H1 (cell line): ENCODE measurements at regions not wholly inside any gene's neighbourhood (a gene's known extent, or its start where the extent isn't known, plus 50 kb on each side); places are given as distances from the start of the nearest gene placed in this dataset.

Source experiments
- CHD1 ChIP-seq: IDR thresholded peaks from 2 replicates; pipeline ENCODE4 v1.6.1; 2012; ENCODE audit warnings: low read depth, low read length, improper control_type of control experiment
- KDM1A ChIP-seq: fragments of 200-600, 300-600 bp; sonication (generic); IDR thresholded peaks from 2 replicates; pipeline ENCODE4 v1.7.1; 2016; ENCODE audit warnings: mild to moderate bottlenecking, low read length, borderline replicate concordance
- PHF8 ChIP-seq: fragments of 200-600 bp; sonication (generic); conservative IDR thresholded peaks from 2 replicates; pipeline ENCODE4 v1.7.1; 2012; ENCODE audit warnings: low read depth, mild to moderate bottlenecking, inconsistent platforms, low read length, moderate library complexity
- RAD21 ChIP-seq, 2 experiments: IDR thresholded peaks in 1 of 2; conservative IDR thresholded peaks in 1 of 2; 2 replicates each; pipeline ENCODE4 v1.6.1; 2011; ENCODE audit warnings: low read depth in 2 of 2, low read length in 2 of 2, improper control_type of control experiment in 1 of 2, inconsistent platforms in 1 of 2, mild to moderate bottlenecking in 1 of 2, moderate library complexity in 1 of 2
- SIRT6 ChIP-seq: IDR thresholded peaks from one replicate; pipeline ENCODE4 v1.7.1; 2012; ENCODE audit warnings: low read length, inconsistent platforms
- SP4 ChIP-seq: IDR thresholded peaks from 2 replicates; pipeline ENCODE4 v1.6.1; 2012; ENCODE audit warnings: low read length, inconsistent platforms
- TF ChIP-seq, protein P1 (sequence below): fragments of 300-600 bp; sonication (generic); IDR thresholded peaks from 2 replicates; pipeline ENCODE4 v1.7.1; 2012; ENCODE audit warnings: low read length, moderate library complexity, mild to moderate bottlenecking, inconsistent platforms; ENCODE audit not compliant: insufficient replicate concordance

DNA sequence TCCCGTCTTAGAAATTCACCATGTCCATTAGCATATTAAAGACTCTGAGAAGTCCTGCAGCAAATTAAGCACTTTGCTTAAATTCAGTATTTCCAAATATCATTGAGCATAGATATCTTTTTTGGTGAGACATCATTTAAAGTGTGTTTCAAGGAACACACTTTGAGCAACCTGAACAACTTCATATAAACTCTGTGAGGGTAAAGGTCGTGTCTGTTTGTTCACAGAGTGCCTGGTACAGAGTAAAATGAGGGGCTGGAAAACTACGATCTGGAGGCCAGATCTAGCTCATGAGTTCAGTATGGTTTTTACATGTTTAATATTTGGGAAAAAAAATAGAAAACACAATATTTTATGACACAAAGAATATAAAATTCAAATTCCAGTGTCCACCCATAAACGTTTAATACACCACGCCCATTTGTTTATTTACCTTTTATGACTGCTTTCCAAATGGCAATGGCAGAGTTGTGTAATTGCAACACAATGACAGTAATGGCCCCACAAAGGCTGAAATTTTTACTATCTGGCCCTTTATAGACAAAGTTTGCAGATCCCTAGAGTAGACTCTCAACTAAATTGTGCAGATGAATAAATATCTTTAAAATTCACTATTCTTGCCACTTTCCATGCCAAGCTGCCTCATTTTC lies 67.4 kb downstream of the SNTN start (continued):
- TF ChIP-seq, protein P1, sequence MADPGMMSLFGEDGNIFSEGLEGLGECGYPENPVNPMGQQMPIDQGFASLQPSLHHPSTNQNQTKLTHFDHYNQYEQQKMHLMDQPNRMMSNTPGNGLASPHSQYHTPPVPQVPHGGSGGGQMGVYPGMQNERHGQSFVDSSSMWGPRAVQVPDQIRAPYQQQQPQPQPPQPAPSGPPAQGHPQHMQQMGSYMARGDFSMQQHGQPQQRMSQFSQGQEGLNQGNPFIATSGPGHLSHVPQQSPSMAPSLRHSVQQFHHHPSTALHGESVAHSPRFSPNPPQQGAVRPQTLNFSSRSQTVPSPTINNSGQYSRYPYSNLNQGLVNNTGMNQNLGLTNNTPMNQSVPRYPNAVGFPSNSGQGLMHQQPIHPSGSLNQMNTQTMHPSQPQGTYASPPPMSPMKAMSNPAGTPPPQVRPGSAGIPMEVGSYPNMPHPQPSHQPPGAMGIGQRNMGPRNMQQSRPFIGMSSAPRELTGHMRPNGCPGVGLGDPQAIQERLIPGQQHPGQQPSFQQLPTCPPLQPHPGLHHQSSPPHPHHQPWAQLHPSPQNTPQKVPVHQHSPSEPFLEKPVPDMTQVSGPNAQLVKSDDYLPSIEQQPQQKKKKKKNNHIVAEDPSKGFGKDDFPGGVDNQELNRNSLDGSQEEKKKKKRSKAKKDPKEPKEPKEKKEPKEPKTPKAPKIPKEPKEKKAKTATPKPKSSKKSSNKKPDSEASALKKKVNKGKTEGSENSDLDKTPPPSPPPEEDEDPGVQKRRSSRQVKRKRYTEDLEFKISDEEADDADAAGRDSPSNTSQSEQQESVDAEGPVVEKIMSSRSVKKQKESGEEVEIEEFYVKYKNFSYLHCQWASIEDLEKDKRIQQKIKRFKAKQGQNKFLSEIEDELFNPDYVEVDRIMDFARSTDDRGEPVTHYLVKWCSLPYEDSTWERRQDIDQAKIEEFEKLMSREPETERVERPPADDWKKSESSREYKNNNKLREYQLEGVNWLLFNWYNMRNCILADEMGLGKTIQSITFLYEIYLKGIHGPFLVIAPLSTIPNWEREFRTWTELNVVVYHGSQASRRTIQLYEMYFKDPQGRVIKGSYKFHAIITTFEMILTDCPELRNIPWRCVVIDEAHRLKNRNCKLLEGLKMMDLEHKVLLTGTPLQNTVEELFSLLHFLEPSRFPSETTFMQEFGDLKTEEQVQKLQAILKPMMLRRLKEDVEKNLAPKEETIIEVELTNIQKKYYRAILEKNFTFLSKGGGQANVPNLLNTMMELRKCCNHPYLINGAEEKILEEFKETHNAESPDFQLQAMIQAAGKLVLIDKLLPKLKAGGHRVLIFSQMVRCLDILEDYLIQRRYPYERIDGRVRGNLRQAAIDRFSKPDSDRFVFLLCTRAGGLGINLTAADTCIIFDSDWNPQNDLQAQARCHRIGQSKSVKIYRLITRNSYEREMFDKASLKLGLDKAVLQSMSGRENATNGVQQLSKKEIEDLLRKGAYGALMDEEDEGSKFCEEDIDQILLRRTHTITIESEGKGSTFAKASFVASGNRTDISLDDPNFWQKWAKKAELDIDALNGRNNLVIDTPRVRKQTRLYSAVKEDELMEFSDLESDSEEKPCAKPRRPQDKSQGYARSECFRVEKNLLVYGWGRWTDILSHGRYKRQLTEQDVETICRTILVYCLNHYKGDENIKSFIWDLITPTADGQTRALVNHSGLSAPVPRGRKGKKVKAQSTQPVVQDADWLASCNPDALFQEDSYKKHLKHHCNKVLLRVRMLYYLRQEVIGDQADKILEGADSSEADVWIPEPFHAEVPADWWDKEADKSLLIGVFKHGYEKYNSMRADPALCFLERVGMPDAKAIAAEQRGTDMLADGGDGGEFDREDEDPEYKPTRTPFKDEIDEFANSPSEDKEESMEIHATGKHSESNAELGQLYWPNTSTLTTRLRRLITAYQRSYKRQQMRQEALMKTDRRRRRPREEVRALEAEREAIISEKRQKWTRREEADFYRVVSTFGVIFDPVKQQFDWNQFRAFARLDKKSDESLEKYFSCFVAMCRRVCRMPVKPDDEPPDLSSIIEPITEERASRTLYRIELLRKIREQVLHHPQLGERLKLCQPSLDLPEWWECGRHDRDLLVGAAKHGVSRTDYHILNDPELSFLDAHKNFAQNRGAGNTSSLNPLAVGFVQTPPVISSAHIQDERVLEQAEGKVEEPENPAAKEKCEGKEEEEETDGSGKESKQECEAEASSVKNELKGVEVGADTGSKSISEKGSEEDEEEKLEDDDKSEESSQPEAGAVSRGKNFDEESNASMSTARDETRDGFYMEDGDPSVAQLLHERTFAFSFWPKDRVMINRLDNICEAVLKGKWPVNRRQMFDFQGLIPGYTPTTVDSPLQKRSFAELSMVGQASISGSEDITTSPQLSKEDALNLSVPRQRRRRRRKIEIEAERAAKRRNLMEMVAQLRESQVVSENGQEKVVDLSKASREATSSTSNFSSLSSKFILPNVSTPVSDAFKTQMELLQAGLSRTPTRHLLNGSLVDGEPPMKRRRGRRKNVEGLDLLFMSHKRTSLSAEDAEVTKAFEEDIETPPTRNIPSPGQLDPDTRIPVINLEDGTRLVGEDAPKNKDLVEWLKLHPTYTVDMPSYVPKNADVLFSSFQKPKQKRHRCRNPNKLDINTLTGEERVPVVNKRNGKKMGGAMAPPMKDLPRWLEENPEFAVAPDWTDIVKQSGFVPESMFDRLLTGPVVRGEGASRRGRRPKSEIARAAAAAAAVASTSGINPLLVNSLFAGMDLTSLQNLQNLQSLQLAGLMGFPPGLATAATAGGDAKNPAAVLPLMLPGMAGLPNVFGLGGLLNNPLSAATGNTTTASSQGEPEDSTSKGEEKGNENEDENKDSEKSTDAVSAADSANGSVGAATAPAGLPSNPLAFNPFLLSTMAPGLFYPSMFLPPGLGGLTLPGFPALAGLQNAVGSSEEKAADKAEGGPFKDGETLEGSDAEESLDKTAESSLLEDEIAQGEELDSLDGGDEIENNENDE = no peak
- TF ChIP-seq SIRT6 (no peak), SP4 (no peak), RAD21 (IDR thresholded peaks at IDR 0.05 in 1 of 2, conservative IDR thresholded peaks at IDR 0.05 in 1 of 2; ENCODE audit: low read depth in 2 of 2, low read length in 2 of 2) (no peak), CHD1 (no peak), PHF8 (no peak), KDM1A (no peak)
- TF ChIP-seq, all 59 proteins: peak for 0
